HG03442 (cell line): ENCODE measurements at regions not wholly inside any gene's neighbourhood (a gene's known extent, or its start where the extent isn't known, plus 50 kb on each side); places are given as distances from the start of the nearest gene placed in this dataset.
A peak's percentile ranks its signal among the peaks of the same experiment; 100 is the strongest.

Source experiments
- ATAC-seq: cut with Tn5 transposase; IDR thresholded peaks from one replicate; pipeline ENCODE4 v1.9.1; 2021; ENCODE audit warnings: mild to moderate bottlenecking, moderate library complexity; ENCODE audit not compliant: unreplicated experiment

- no peak for ATAC-seq
Measured at GRCh38 chr16:85416228-85417109, 196.7 kb upstream of the GSE1 start.

- no peak for ATAC-seq
Measured at GRCh38 chr16:85417156-85417860, 195.8 kb upstream of the GSE1 start.

GRCh38 chr16:85418978-85419491 is 194.1 kb upstream of the GSE1 start:
- no peak for ATAC-seq

GRCh38 chr16:85419503-85420408 is 193.4 kb upstream of the GSE1 start:
- ATAC-seq: no peak

- peak; percentile 44 for ATAC-seq
Measured at GRCh38 chr16:85420501-85421337, 192.4 kb upstream of the GSE1 start.

GRCh38 chr16:85421338-85422195 is 191.6 kb upstream of the GSE1 start:
- no peak for ATAC-seq

GRCh38 chr16:85422196-85422631 is 190.9 kb upstream of the GSE1 start:
- no peak for ATAC-seq

- ATAC-seq: no peak
Measured at GRCh38 chr16:85422632-85423550, 190.2 kb upstream of the GSE1 start.

GRCh38 chr16:85423631-85424030 is 189.5 kb upstream of the GSE1 start:
- no peak for ATAC-seq

GRCh38 chr16:85424260-85425073 is 188.7 kb upstream of the GSE1 start:
- ATAC-seq: no peak

- ATAC-seq: no peak
Measured at GRCh38 chr16:85425074-85425662, 188.0 kb upstream of the GSE1 start.

- no peak for ATAC-seq
Measured at GRCh38 chr16:85426806-85427205, 186.3 kb upstream of the GSE1 start.

GRCh38 chr16:85428168-85428898 is 184.8 kb upstream of the GSE1 start:
- ATAC-seq: no peak

GRCh38 chr16:85428899-85429775 is 184.0 kb upstream of the GSE1 start:
- no peak for ATAC-seq
